ENCODE measurements at regions not wholly inside any gene's neighbourhood (a gene's known extent, or its start where the extent isn't known, plus 50 kb on each side); places are given as distances from the start of the nearest gene placed in this dataset.

DNA sequence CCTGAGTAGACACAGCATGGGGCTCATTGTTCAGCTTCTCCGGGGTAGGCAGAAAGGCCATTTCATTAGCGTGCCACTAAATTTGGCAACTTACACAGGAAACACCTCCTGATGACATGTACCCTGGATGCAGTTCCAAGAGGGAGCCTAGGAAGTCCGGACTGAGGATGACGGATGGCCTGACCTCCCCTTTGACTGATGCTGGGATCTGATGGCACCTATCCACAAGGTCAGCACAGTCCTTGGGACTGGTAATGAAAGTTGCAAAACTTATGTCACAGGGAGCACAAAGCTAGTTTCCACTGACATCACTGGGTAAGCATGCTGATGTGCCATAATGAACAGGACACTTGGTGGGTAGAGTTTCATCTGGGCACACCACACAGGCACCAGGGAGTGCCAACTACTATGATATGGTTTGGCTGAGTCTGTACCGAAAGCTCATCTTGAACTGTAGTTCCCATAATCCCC, 126.7 kb upstream of the ARL4C start:
- POLR2A ChIA-PET: no interaction called here
- CTCF ChIA-PET: interaction anchor here (1.7 kb wide), 1 partner anchor 12 kb away, joined by 4 read pairs; no protein-coding TSS in a partner anchor

GRCh38 chr2:234621120-234621519, 124.2 kb upstream of the ARL4C start:
- no peak overlapping the region for H3K4me3 ChIP-seq (ENCODE audit: low read depth, low read length)
- no peak for TF ChIP-seq CTCF (IDR thresholded peaks at IDR 0.05; ENCODE audit: insufficient read depth, low read length, missing control alignments)
- ChIA-PET POLR2A (no interaction called here), CTCF (no interaction called here)
- no peak for DNase-seq (ENCODE audit: low read depth, low spot score)

More for the DNA sequence above, 126.7 kb upstream of the ARL4C start:
- no peak for TF ChIP-seq CTCF (IDR thresholded peaks at IDR 0.05; ENCODE audit: insufficient read depth, low read length, missing control alignments)
- no peak for DNase-seq (ENCODE audit: low read depth, low spot score)
- no peak overlapping the region for H3K4me3 ChIP-seq (ENCODE audit: low read depth, low read length)

- TF ChIP-seq CTCF (IDR thresholded peaks at IDR 0.05; ENCODE audit: insufficient read depth, low read length, missing control alignments): no peak
- ChIA-PET CTCF (no interaction called here), POLR2A (no interaction called here)
- DNase-seq (ENCODE audit: low read depth, low spot score): no peak
- H3K4me3 ChIP-seq (ENCODE audit: low read depth, low read length): no peak overlapping the region
Measured at GRCh38 chr2:234620018-234620417, 123.1 kb upstream of the ARL4C start.

- no peak for TF ChIP-seq CTCF (IDR thresholded peaks at IDR 0.05; ENCODE audit: insufficient read depth, low read length, missing control alignments)
- no peak for DNase-seq (ENCODE audit: low read depth, low spot score)
- POLR2A ChIA-PET: interaction anchor here (0.7 kb wide), 1 partner anchor 14 kb away, joined by 3 read pairs; no protein-coding TSS in a partner anchor
- CTCF ChIA-PET: interaction anchor here (1.3 kb wide), 1 partner anchor 21 kb away, joined by 3 read pairs; no protein-coding TSS in a partner anchor
- H3K4me3 ChIP-seq (ENCODE audit: low read depth, low read length): no peak overlapping the region
Measured at GRCh38 chr2:234615643-234616356, 118.9 kb upstream of the ARL4C start.

GRCh38 chr2:234611209-234611608, 114.3 kb upstream of the ARL4C start:
- ChIA-PET CTCF (interaction anchor here (1.3 to 2.3 kb wide), 3 partner anchors 8 to 34 kb away, joined by 3 to 7 read pairs (median 3); no protein-coding TSS in a partner anchor), POLR2A (no interaction called here)
- no peak overlapping the region for H3K4me3 ChIP-seq (ENCODE audit: low read depth, low read length)
- DNase-seq (ENCODE audit: low read depth, low spot score): no peak
- TF ChIP-seq CTCF (IDR thresholded peaks at IDR 0.05; ENCODE audit: insufficient read depth, low read length, missing control alignments): no peak

DNA sequence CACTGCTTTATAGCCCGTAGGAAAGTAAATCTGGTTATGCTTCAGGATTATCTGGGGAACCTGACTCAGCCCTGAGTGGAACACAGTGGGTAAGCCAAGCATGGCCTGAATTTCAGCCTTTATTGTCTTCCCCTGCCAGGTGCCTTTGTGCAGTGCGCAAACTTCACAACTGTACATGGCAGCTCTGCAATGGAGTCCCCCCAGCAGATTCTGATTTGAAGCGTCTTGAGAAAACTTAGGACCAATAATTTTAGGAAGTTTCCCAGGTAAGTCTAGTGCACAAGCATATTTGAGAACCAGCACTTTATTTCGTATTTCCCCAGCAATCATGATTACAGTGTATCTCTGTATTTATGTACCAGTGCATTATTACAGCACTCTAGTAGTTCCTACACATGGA, 112.1 kb upstream of the ARL4C start:
- POLR2A ChIA-PET: no interaction called here
- TF ChIP-seq CTCF (IDR thresholded peaks at IDR 0.05; ENCODE audit: insufficient read depth, low read length, missing control alignments): no peak
- CTCF ChIA-PET: no interaction called here
- H3K4me3 ChIP-seq (ENCODE audit: low read depth, low read length): no peak overlapping the region
- no peak for DNase-seq (ENCODE audit: low read depth, low spot score)
